K562 (cell line): ENCODE measurements at regions not wholly inside any gene's neighbourhood (a gene's known extent, or its start where the extent isn't known, plus 50 kb on each side); places are given as distances from the start of the nearest gene placed in this dataset.

Experiments used
- ATAC-seq: fragments of 200-7000 bp; cut with Tn5 transposase; 3 replicates; pipeline ENCODE4 v1.9.1; 2020; ENCODE audit warnings: moderate library complexity
- BruUV-seq: library from RNA; stranded (reverse); fragments of 400-500 nt; replicated peaks from 2 replicates; lab custom pipeline; 2021; lab: Mats Ljungman, UMichigan
- CTCF ChIA-PET: fragments of 300-600 bp; formaldehyde crosslinking; extraction: SDS; loops from one replicate; lab custom pipeline; 2021; ENCODE audit warnings: low intra/inter-chr PET ratio; lab: Yijun Ruan, JAX
- POLR2A ChIA-PET: fragments of 300-600, 350-650 bp; sonication (Branson Sonifier 250); formaldehyde crosslinking; extraction: SDS; loops from one replicate; lab custom pipeline; 2021; ENCODE audit warnings: antibody characterized with exemption, inconsistent platforms; lab: Yijun Ruan, JAX
- DNase-seq, 4 experiments: peaks; one replicate each; pipeline versions ENCODE4 v3.0.0 to v3.0.0-alpha.2; 2011 to 2018; ENCODE audit warnings: low spot score in 3 of 4, mixed read lengths in 3 of 4; ENCODE audit errors: extremely low read depth in 1 of 4
- FAIRE-seq: peaks from 2 replicates; lab custom pipeline; 2011; peaks lifted over from hg19 to GRCh38; lab: Jason Lieb, UNC
- H2AFZ ChIP-seq: 2 replicates; pipeline ENCODE4 v1.6.0; 2011; ENCODE audit warnings: low read depth, low read length, control low read depth, inconsistent platforms
- H3K27ac ChIP-seq: fragments of 200-600 bp; 3 replicates; pipeline ENCODE4 v1.8.0; 2011; ENCODE audit warnings: low read depth, mild to moderate bottlenecking, control low read depth, inconsistent platforms, low read length, moderate library complexity, mixed read lengths; ENCODE audit errors: extremely low read depth
- H3K27me3 ChIP-seq, 2 experiments: fragments of 300-600 bp in 1 of 2; 2 replicates in 1 of 2; 3 replicates in 1 of 2; pipeline versions ENCODE4 v1.6.0 to v1.8.0; 2011; ENCODE audit warnings: inconsistent platforms in 2 of 2, low read length in 2 of 2, mild to moderate bottlenecking in 1 of 2, mixed read lengths in 1 of 2, moderate library complexity in 1 of 2; ENCODE audit not compliant: control insufficient read depth in 2 of 2, insufficient read depth in 2 of 2
- H3K36me3 ChIP-seq: fragments of 300-600 bp; 3 replicates; pipeline ENCODE4 v1.8.0; 2011; ENCODE audit warnings: mild to moderate bottlenecking, low read length, inconsistent platforms; ENCODE audit not compliant: control insufficient read depth, insufficient read depth
- H3K4me1 ChIP-seq, 2 experiments: fragments of 200-600 bp in 1 of 2; replicated peaks in 1 of 2; 2 replicates in 1 of 2; 3 replicates in 1 of 2; pipeline versions ENCODE4 v1.5.1 to v1.8.0; 2011; ENCODE audit warnings: inconsistent platforms in 2 of 2, low read length in 2 of 2, mild to moderate bottlenecking in 1 of 2, mixed read lengths in 1 of 2, moderate library complexity in 1 of 2; ENCODE audit not compliant: control insufficient read depth in 2 of 2, insufficient read depth in 2 of 2
- H3K4me2 ChIP-seq: 2 replicates; pipeline ENCODE4 v1.6.1; 2011; ENCODE audit warnings: low read length, control low read depth, inconsistent platforms, mixed read lengths; ENCODE audit not compliant: insufficient read depth
- H3K4me3 ChIP-seq: fragments of 200-600 bp; sonication (generic), shearing (Covaris generic); 2 replicates; pipeline ENCODE4 v1.5.1; 2016; ENCODE audit warnings: control low read depth, inconsistent platforms
- H3K79me2 ChIP-seq: fragments of 200-600 bp; 3 replicates; pipeline ENCODE4 v1.8.0; 2011; ENCODE audit warnings: low read length, inconsistent platforms; ENCODE audit not compliant: control insufficient read depth, insufficient read depth
- H3K9ac ChIP-seq, 2 experiments: 2 replicates each; pipeline versions ENCODE4 v1.6.0 to v1.6.1; 2011; ENCODE audit warnings: low read depth in 2 of 2, low read length in 2 of 2, control low read depth in 1 of 2, inconsistent platforms in 1 of 2, mild to moderate bottlenecking in 1 of 2, mixed read lengths in 1 of 2; ENCODE audit not compliant: insufficient read depth in 1 of 2
- H3K9me1 ChIP-seq: one replicate; pipeline ENCODE4 v1.6.0; 2011; ENCODE audit warnings: inconsistent platforms, mild to moderate bottlenecking, low read length, moderate library complexity; ENCODE audit not compliant: control insufficient read depth, insufficient read depth
- H3K9me3 ChIP-seq: replicated peaks from 2 replicates; pipeline ENCODE4 v1.5.1; 2011; ENCODE audit warnings: low read depth, low read length, inconsistent platforms; ENCODE audit not compliant: control insufficient read depth, insufficient read depth
- H4K20me1 ChIP-seq: replicated peaks from 2 replicates; pipeline ENCODE4 v1.6.1; 2011; ENCODE audit warnings: low read length, inconsistent platforms, mixed read lengths; ENCODE audit not compliant: control insufficient read depth, insufficient read depth
- ADNP ChIP-seq: fragments of 200-800 bp; sonication (Bioruptor generic); IDR thresholded peaks from 2 replicates; pipeline ENCODE4 v1.6.1; 2016; ENCODE audit warnings: missing genetic modification characterization, missing compliant biosample characterization
- ATF6 ChIP-seq: sonication (generic); formaldehyde crosslinking; IDR thresholded peaks from 2 replicates; pipeline ENCODE4 v1.4.0; 2020; ENCODE audit warnings: mild to moderate bottlenecking, missing genetic modification reagents
- CHD7 ChIP-seq: fragments of 200-600 bp; sonication (generic); IDR thresholded peaks from one replicate; pipeline ENCODE4 v1.6.1; 2012; ENCODE audit warnings: mild to moderate bottlenecking, low read depth, low read length, inconsistent platforms
- NBN ChIP-seq: fragments of 450-650 bp; IDR thresholded peaks from 2 replicates; pipeline ENCODE4 v1.6.1; 2016; ENCODE audit warnings: low read depth, mild to moderate bottlenecking
- RFX7 ChIP-seq: fragments of 250-450 bp; sonication (Bioruptor Pico); IDR thresholded peaks from 2 replicates; pipeline ENCODE4 v1.5.1; 2021; ENCODE audit warnings: mild to moderate bottlenecking
- SNAPC5 ChIP-seq: fragments of 250-450 bp; sonication (Bioruptor Pico); IDR thresholded peaks from 2 replicates; pipeline ENCODE4 v1.8.0; 2021; ENCODE audit warnings: moderate library complexity, mild to moderate bottlenecking, inconsistent platforms
- THRA ChIP-seq: fragments of 450-650 bp; IDR thresholded peaks from 2 replicates; pipeline ENCODE4 v1.6.1; 2017; ENCODE audit warnings: mild to moderate bottlenecking, moderate library complexity
- ZBTB1 ChIP-seq: sonication (generic); formaldehyde crosslinking; IDR thresholded peaks from 2 replicates; pipeline ENCODE4 v1.8.1; 2023; ENCODE audit warnings: missing genetic modification reagents, low read depth, mild to moderate bottlenecking, borderline replicate concordance
- WGBS: fragments of 100-300 bp; shearing (Covaris generic); methylation state at CpG from one replicate; pipeline ENCODE4 v1.1.6; 2016; ENCODE audit warnings: low coverage, mixed read lengths; ENCODE audit not compliant: insufficient coverage; ENCODE audit errors: missing lambda C conversion rate; 5-methylcytosine and 5-hydroxymethylcytosine counted together
- in situ Hi-C: fragments of 300-500 bp; cut with MboI; formaldehyde crosslinking; loops from 4 replicates; pipeline ENCODE4 v1.15.0; 2018; ENCODE audit warnings: inconsistent platforms, mixed read lengths
- intact Hi-C: fragments of 100-400 bp; cut with micrococcal nuclease; formaldehyde crosslinking; loops from 2 replicates; pipeline ENCODE4 v1.14.2; 2022

GRCh38 chr15:29920515-29920914, 98.2 kb upstream of the TJP1 start:
- under 1% methylated on average over 12 of the region's 12 CpGs for WGBS
- POLR2A ChIA-PET = interaction anchor here (0.7 to 0.8 kb wide), 2 partner anchors 20 to 247 kb away, joined by 3 read pairs; no protein-coding TSS in a partner anchor
- Histone ChIP-seq H3K4me1 (no peaks in the 10 kb centered on the region), H3K79me2 (no peaks in the 10 kb centered on the region), H3K9me3 (no peaks in the 10 kb centered on the region), H3K27ac (no peak overlapping the region), H3K4me2 (no peak overlapping the region), H3K36me3 (no peaks in the 10 kb centered on the region), H3K9me1 (no peaks in the 10 kb centered on the region), H3K4me3 (no peak overlapping the region), H3K9ac (no peak overlapping the region), H3K27me3 (peaks cover 23 to 27% of the 10 kb centered on the region in 2 experiments), H4K20me1 (no peaks in the 10 kb centered on the region; the same call in 1 of the 2 replicates), H2AFZ (no peak overlapping the region)
- in situ Hi-C loops (loop anchor here (10.0 kb wide), 1 partner anchor 226 kb away; no protein-coding TSS in a partner anchor), intact Hi-C loops (no loop called here)
- DNase-seq (no peak), FAIRE-seq (no peak), ATAC-seq (no peak)
- CTCF ChIA-PET = no interaction called here
- BruUV-seq = no TSS peak
- TF ChIP-seq SNAPC5 (CRISPR knock-in tag) (no peak), RFX7 (no peak), CHD7 (no peak), ZBTB1 (CRISPR knock-in tag) (no peak), ADNP (tag) (no peak), NBN (no peak), ATF6 (no peak), THRA (no peak)
